RWPE2 (cell line): ENCODE measurements at regions not wholly inside any gene's neighbourhood (a gene's known extent, or its start where the extent isn't known, plus 50 kb on each side); places are given as distances from the start of the nearest gene placed in this dataset.
A peak's percentile ranks its signal among the peaks of the same experiment; 100 is the strongest.
"Not testable (repeated sequence)": the region's sequence is repeated elsewhere in the genome, so short reads cannot be mapped to it uniquely, and the experiment has no call there.

ENCODE experiments used
- ATAC-seq: fragments of 200-7000 bp; cut with Tn5 transposase; 3 replicates; pipeline ENCODE4 v1.9.1; 2021; ENCODE audit warnings: low read depth
- DNase-seq: peaks from one replicate; pipeline ENCODE4 v3.0.0-alpha.2; 2020; ENCODE audit warnings: low spot score
- H3K27ac ChIP-seq: fragments of 450-650 bp; 2 replicates; pipeline ENCODE4 v1.5.1; 2017; ENCODE audit warnings: mild to moderate bottlenecking; ENCODE audit not compliant: poor library complexity, severe bottlenecking
- H3K27me3 ChIP-seq: fragments of 250-450 bp; sonication (Bioruptor Pico); 2 replicates; pipeline ENCODE4 v1.5.1; 2021; ENCODE audit warnings: mild to moderate bottlenecking, moderate library complexity; ENCODE audit not compliant: insufficient read depth, poor library complexity, severe bottlenecking
- H3K36me3 ChIP-seq: fragments of 250-450 bp; sonication (Bioruptor Pico); 2 replicates; pipeline ENCODE4 v1.5.1; 2020; ENCODE audit warnings: low read depth, mild to moderate bottlenecking, moderate library complexity
- H3K4me1 ChIP-seq: fragments of 250-450 bp; sonication (Bioruptor Pico); 2 replicates; pipeline ENCODE4 v1.5.1; 2021; ENCODE audit warnings: mild to moderate bottlenecking, moderate library complexity; ENCODE audit not compliant: insufficient read depth, poor library complexity, severe bottlenecking
- H3K4me3 ChIP-seq: fragments of 250-450 bp; sonication (Bioruptor Pico); 2 replicates; pipeline ENCODE4 v1.5.1; 2021; ENCODE audit warnings: mild to moderate bottlenecking, moderate library complexity; ENCODE audit not compliant: severe bottlenecking
- H3K9me3 ChIP-seq: fragments of 250-450 bp; sonication (Bioruptor Pico); 2 replicates; pipeline ENCODE4 v1.5.1; 2021; ENCODE audit warnings: mild to moderate bottlenecking, moderate library complexity; ENCODE audit not compliant: severe bottlenecking
- CTCF ChIP-seq: fragments of 450-650 bp; IDR thresholded peaks from one replicate; pipeline ENCODE4 v1.5.1; 2017; ENCODE audit warnings: mild to moderate bottlenecking, moderate library complexity; ENCODE audit not compliant: poor library complexity, severe bottlenecking

GRCh38 chr3:180430896-180431295 is 171.1 kb upstream of the TTC14 start:
- no peaks in the 10 kb centered on the region; the same call in none of the 2 replicates for H3K36me3 ChIP-seq
- peak overlapping the region; percentile 91 for H3K27ac ChIP-seq
- no peak for TF ChIP-seq CTCF
- H3K4me3 ChIP-seq, result no peak overlapping the region
- H3K4me1 ChIP-seq, result peaks cover 25% of the 10 kb centered on the region
- ATAC-seq (0 out of 3 replicates have a peak, but pooled peaks have one; percentile 43), DNase-seq (no peak)
- H3K27me3 ChIP-seq, result no peaks in the 10 kb centered on the region
- no peaks in the 10 kb centered on the region for H3K9me3 ChIP-seq

- Histone ChIP-seq H3K9me3 (no peaks in the 10 kb centered on the region), H3K27ac (peak overlapping the region; percentile 91), H3K4me1 (peaks cover 31% of the 10 kb centered on the region), H3K27me3 (no peaks in the 10 kb centered on the region), H3K36me3 (no peaks in the 10 kb centered on the region; the same call in none of the 2 replicates), H3K4me3 (no peak overlapping the region)
- peak; percentile 99 for ATAC-seq
- no peak for TF ChIP-seq CTCF
- DNase-seq, result no peak
These were observed 168.8 kb upstream of the TTC14 start for GRCh38 chr3:180433152-180433551.

- peak; percentile 88 for ATAC-seq
- Histone ChIP-seq H3K27ac (peak overlapping the region; percentile 25), H3K36me3 (no peaks in the 10 kb centered on the region), H3K27me3 (no peaks in the 10 kb centered on the region), H3K9me3 (no peaks in the 10 kb centered on the region), H3K4me1 (peaks cover 9% of the 10 kb centered on the region), H3K4me3 (no peak overlapping the region)
- no peak for DNase-seq
- TF ChIP-seq CTCF, result no peak
These were observed 154.8 kb upstream of the TTC14 start for GRCh38 chr3:180447136-180447535.

- H3K36me3 ChIP-seq, result not testable (repeated sequence)
These were observed 153.6 kb upstream of the TTC14 start for GRCh38 chr3:180448407-180448806.

GRCh38 chr3:180457225-180457624 is 144.7 kb upstream of the TTC14 start:
- DNase-seq (no peak), ATAC-seq (peak; percentile 54; the same call in 2 of the 3 replicates)
- no peak for TF ChIP-seq CTCF
- no peaks in the 10 kb centered on the region for H3K27me3 ChIP-seq
- H3K36me3 ChIP-seq, result no peaks in the 10 kb centered on the region
- peaks cover 11% of the 10 kb centered on the region for H3K4me1 ChIP-seq
- no peak overlapping the region for H3K27ac ChIP-seq
- no peaks in the 10 kb centered on the region for H3K9me3 ChIP-seq
- no peak overlapping the region for H3K4me3 ChIP-seq

More at GRCh38 chr3:180448407-180448806, 153.6 kb upstream of the TTC14 start:
- not testable (repeated sequence) for H3K27me3 ChIP-seq, DNase-seq, H3K4me1 ChIP-seq, H3K9me3 ChIP-seq, H3K27ac ChIP-seq, ATAC-seq, H3K4me3 ChIP-seq
